Prostate gland (tissue), 2 donors: ENCODE measurements at regions not wholly inside any gene's neighbourhood (a gene's known extent, or its start where the extent isn't known, plus 50 kb on each side); places are given as distances from the start of the nearest gene placed in this dataset.
A peak's percentile ranks its signal among the peaks of the same experiment; 100 is the strongest.

ENCODE experiments used
- DNase-seq: peaks from one replicate; pipeline ENCODE4 v3.0.0-alpha.2; 2019; ENCODE audit warnings: low spot score
- H3K27ac ChIP-seq, 2 donors: fragments of 200-600 bp; sonication (generic); 2 replicates each; pipeline ENCODE4 v1.5.1; 2017 to 2019
- H3K27me3 ChIP-seq: fragments of 200-600 bp; sonication (generic); replicated peaks from 2 replicates; pipeline ENCODE4 v1.5.1; 2019; ENCODE audit not compliant: insufficient read depth
- H3K36me3 ChIP-seq, 2 donors: fragments of 200-600 bp; sonication (generic); 1 replicate in 1 of 2; 2 replicates in 1 of 2; pipeline versions ENCODE4 v1.5.1 to v1.8.1; 2017 to 2019
- H3K4me1 ChIP-seq: fragments of 200-600 bp; sonication (generic); replicated peaks from 2 replicates; pipeline ENCODE4 v1.5.1; 2019
- H3K4me3 ChIP-seq, 2 donors: fragments of 200-600 bp; sonication (generic); 2 replicates each; pipeline ENCODE4 v1.5.1; 2017 to 2019
- H3K9me3 ChIP-seq: fragments of 200-600 bp; sonication (generic); 2 replicates; pipeline ENCODE4 v1.5.1; 2017
- CTCF ChIP-seq, 4 experiments: fragments of 200-600 bp in 2 of 4; fragments of 450-650 bp in 2 of 4; sonication (generic) in 2 of 4; IDR thresholded peaks; 1 replicate in 3 of 4; 2 replicates in 1 of 4; pipeline ENCODE4 v1.5.1; 2016 to 2019; ENCODE audit warnings: antibody characterized with exemption in 4 of 4, mild to moderate bottlenecking in 2 of 4, moderate library complexity in 2 of 4
- POLR2A ChIP-seq: fragments of 450-650 bp; IDR thresholded peaks from one replicate; pipeline ENCODE4 v1.6.1; 2016; ENCODE audit warnings: antibody characterized with exemption, mild to moderate bottlenecking
- POLR2AphosphoS5 ChIP-seq: sonication (generic); formaldehyde crosslinking; IDR thresholded peaks from one replicate; pipeline ENCODE4 v1.6.1; 2017; ENCODE audit warnings: antibody characterized with exemption
- WGBS: methylation state at CpG from one replicate; pipeline ENCODE4 v1.1.5; 2018; 5-methylcytosine and 5-hydroxymethylcytosine counted together
- intact Hi-C: fragments of 100-400 bp; cut with DNase I; formaldehyde crosslinking; loops from one replicate; pipeline ENCODE4 v1.14.2; 2022

GRCh38 chr3:72041511-72041910 is 256.6 kb upstream of the PROK2 start:
- H3K36me3 ChIP-seq = no peaks in the 10 kb centered on the region
- no peaks in the 10 kb centered on the region for H3K4me1 ChIP-seq
- intact Hi-C loops = loop anchor here (2.0 kb wide), 1 partner anchor 779 kb away; no protein-coding TSS in a partner anchor
- peak; percentile 25 for DNase-seq
- TF ChIP-seq CTCF (IDR thresholded peaks at IDR 0.05) (peak in 1 of 4 experiments; percentile 38), POLR2AphosphoS5 (no peak), POLR2A (no peak)
- 15% methylated on average over 3 of the region's 3 CpGs for WGBS
- no peak overlapping the region for H3K27ac ChIP-seq
- H3K27me3 ChIP-seq = no peaks in the 10 kb centered on the region
- H3K4me3 ChIP-seq = no peak overlapping the region
- no peaks in the 10 kb centered on the region for H3K9me3 ChIP-seq

- Histone ChIP-seq H3K27ac (no peak overlapping the region), H3K9me3 (no peaks in the 10 kb centered on the region), H3K36me3 (no peaks in the 10 kb centered on the region), H3K4me1 (no peaks in the 10 kb centered on the region), H3K27me3 (no peaks in the 10 kb centered on the region), H3K4me3 (no peak overlapping the region)
- WGBS = 78% methylated on average over 4 of the region's 4 CpGs
- no peak for DNase-seq
- intact Hi-C loops = loop anchor here (2.0 kb wide), 1 partner anchor 780 kb away; no protein-coding TSS in a partner anchor
- TF ChIP-seq CTCF (IDR thresholded peaks at IDR 0.05) (no peak), POLR2AphosphoS5 (no peak), POLR2A (no peak)
Observed at GRCh38 chr3:72041076-72041475, 256.1 kb upstream of the PROK2 start.

- H3K36me3 ChIP-seq = no peaks in the 10 kb centered on the region
- no peak for DNase-seq
- 88% methylated on average over 6 of the region's 6 CpGs for WGBS
- no peaks in the 10 kb centered on the region for H3K4me1 ChIP-seq
- H3K9me3 ChIP-seq = no peaks in the 10 kb centered on the region
- no peak overlapping the region for H3K4me3 ChIP-seq
- intact Hi-C loops = loop anchor here (2.0 kb wide), 1 partner anchor 781 kb away; no protein-coding TSS in a partner anchor
- no peak overlapping the region for H3K27ac ChIP-seq
- TF ChIP-seq POLR2A (no peak), POLR2AphosphoS5 (no peak), CTCF (IDR thresholded peaks at IDR 0.05) (no peak)
- H3K27me3 ChIP-seq = no peaks in the 10 kb centered on the region
Observed at GRCh38 chr3:72039677-72040076, 254.7 kb upstream of the PROK2 start.

GRCh38 chr3:72036899-72037298 is 252.0 kb upstream of the PROK2 start:
- intact Hi-C loops = no loop called here
- H3K27ac ChIP-seq = no peak overlapping the region
- H3K4me3 ChIP-seq = no peak overlapping the region
- H3K27me3 ChIP-seq = no peaks in the 10 kb centered on the region
- H3K9me3 ChIP-seq = no peaks in the 10 kb centered on the region
- no peaks in the 10 kb centered on the region for H3K36me3 ChIP-seq
- DNase-seq = no peak
- H3K4me1 ChIP-seq = no peaks in the 10 kb centered on the region
- 67% methylated on average over 1 of the region's 1 CpG for WGBS
- no peak for TF ChIP-seq POLR2AphosphoS5

- no peak for DNase-seq
- WGBS = 88% methylated on average over 3 of the region's 3 CpGs
- no peaks in the 10 kb centered on the region for H3K4me1 ChIP-seq
- intact Hi-C loops = no loop called here
- no peaks in the 10 kb centered on the region for H3K9me3 ChIP-seq
- H3K4me3 ChIP-seq = no peak overlapping the region
- H3K27me3 ChIP-seq = no peaks in the 10 kb centered on the region
- no peak overlapping the region for H3K27ac ChIP-seq
- no peaks in the 10 kb centered on the region for H3K36me3 ChIP-seq
- TF ChIP-seq CTCF (IDR thresholded peaks at IDR 0.05) (no peak), POLR2AphosphoS5 (no peak), POLR2A (no peak)
Observed at GRCh38 chr3:72035606-72036005, 250.7 kb upstream of the PROK2 start.
